GM19035 (cell line): ENCODE measurements at regions not wholly inside any gene's neighbourhood (a gene's known extent, or its start where the extent isn't known, plus 50 kb on each side); places are given as distances from the start of the nearest gene placed in this dataset.

Source experiments
- ATAC-seq: cut with Tn5 transposase; IDR thresholded peaks from one replicate; pipeline ENCODE4 v1.9.1; 2021; ENCODE audit not compliant: unreplicated experiment

DNA sequence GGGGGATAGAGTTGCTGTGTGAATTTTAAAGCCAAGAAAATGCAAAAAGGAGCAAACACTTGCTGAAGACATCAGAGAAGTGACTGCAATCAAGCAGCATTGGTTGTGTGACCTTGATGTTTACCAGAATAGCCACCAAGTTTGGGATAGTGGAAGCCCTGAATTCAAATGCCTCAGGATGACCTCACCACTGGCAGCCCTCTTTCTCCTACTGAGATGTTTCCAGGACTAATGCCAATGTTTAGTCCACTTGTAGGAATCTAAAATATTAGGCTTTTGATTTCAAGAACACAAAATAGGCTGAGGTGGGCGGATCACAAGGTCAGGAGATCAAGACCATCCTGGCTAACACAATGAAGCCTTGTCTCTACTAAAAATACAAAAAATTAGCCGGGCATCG lies 112.2 kb upstream of the NUDT12 start:
- no peak for ATAC-seq

DNA sequence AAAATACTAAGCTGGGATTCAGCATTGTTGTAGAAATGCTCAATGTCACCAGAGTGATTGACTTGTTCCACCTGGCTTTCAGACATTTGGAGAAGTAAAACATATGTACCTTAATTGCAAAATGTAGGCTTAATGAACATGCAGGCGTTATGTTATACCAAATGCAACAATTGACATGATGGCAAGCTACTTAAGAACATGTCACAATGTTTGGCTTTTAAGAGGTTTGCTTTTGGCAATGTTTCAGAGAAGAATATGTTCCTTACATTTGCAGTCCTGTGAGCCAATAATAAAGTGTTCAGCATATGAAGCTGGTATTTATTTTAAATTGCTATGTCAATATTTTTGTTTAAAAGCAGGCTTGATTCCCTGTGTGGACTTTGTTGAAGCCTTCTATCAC lies 111.7 kb upstream of the NUDT12 start:
- no peak for ATAC-seq

GRCh38 chr5:103669615-103670014 lies 107.0 kb upstream of the NUDT12 start:
- ATAC-seq, result no peak

GRCh38 chr5:103668281-103668680 lies 105.7 kb upstream of the NUDT12 start:
- ATAC-seq, result no peak

GRCh38 chr5:103667068-103667467 lies 104.5 kb upstream of the NUDT12 start:
- ATAC-seq, result no peak

- ATAC-seq, result no peak
Observed at GRCh38 chr5:103657301-103657700, 94.7 kb upstream of the NUDT12 start.

DNA sequence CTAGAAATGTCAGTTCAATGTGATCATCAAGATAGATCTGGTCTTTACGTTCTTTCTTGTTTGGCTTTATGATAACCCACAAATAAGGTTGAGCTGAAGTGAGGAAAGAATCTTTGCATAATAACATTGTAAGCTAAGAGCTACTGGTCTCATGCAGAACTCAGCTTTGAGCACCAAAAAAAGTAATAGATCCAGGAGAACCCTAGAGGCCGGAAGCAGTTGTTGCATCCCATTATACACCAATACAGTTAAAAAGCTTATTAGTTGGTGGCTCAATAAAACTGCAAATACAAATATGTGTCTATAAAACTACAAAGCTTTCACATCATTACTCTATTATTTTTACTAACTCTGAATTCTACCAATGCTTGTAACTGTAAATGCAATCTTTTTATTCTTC lies 85.5 kb upstream of the NUDT12 start:
- no peak for ATAC-seq

DNA sequence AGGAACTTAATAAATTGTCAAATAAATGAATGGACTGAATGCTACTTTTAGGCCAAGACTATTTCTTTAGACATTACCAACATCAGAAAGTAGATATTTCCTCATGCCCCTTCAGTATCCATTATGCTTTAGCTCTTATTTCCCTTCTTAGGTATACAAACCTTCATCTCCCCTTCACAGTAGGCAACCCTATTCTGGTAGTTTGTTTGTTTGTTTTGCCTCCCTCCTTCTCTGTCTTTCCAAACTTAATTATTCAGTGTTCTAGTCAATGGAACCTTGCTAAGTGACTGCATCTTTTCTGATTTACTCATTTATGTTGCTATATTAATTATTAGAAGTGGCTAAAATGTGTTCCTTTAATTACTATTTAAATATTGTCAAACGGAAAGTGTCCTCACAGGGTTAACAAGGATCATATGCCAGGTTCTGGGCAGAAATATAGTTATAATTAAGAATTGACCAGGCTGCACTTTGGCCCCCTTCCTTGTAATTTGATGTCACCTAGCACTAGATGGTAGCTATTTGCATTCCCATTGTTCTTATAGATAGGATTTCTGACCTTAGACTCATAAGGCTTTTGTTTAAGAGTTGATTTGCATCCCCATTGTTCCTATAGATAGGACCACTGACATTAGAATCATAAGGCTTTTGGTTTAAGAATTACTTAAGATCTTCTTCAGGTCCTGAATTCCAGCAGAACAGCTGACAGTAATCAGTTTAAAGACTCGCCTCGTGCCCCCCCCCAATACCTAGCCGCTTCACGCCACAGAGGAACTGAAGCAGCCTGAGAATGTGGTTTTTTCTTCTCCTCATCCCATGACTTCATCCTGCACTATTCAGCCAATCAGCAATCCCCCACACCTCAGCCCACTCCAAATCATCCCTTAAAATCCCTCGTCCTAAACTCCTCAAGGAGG lies 84.4 kb upstream of the NUDT12 start:
- ATAC-seq, result no peak

- ATAC-seq, result no peak
Observed at GRCh38 chr5:103645816-103646215, 83.2 kb upstream of the NUDT12 start.

- ATAC-seq, result no peak
Observed at GRCh38 chr5:103638979-103639378, 76.4 kb upstream of the NUDT12 start.

GRCh38 chr5:103624675-103625074 lies 62.1 kb upstream of the NUDT12 start:
- ATAC-seq, result no peak

DNA sequence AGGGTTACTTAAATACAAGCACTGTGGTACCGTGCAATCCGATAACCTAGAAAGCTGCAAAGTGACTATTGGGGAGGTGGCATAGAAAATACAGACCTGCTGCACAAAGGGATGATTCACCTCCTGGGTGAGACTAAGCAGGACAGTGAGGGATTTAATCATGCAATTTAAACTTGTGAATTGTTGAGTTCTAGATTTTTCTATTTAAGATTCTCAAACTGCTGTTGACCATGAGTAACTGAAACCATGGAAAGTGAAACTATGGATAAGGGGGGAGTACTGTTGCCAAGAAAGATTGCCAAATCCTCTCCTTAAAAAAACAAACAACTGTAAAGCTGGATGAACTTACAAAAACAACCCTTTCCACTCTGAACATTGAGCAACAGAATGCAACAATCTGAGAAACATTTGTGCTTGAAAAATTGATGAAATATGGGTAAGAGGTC lies 61.5 kb upstream of the NUDT12 start:
- ATAC-seq, result no peak

GRCh38 chr5:103623425-103623824 lies 60.8 kb upstream of the NUDT12 start:
- no peak for ATAC-seq

GRCh38 chr5:103621548-103621930 lies 59.0 kb upstream of the NUDT12 start:
- ATAC-seq, result no peak

GRCh38 chr5:103620851-103621547 lies 58.4 kb upstream of the NUDT12 start:
- no peak for ATAC-seq

DNA sequence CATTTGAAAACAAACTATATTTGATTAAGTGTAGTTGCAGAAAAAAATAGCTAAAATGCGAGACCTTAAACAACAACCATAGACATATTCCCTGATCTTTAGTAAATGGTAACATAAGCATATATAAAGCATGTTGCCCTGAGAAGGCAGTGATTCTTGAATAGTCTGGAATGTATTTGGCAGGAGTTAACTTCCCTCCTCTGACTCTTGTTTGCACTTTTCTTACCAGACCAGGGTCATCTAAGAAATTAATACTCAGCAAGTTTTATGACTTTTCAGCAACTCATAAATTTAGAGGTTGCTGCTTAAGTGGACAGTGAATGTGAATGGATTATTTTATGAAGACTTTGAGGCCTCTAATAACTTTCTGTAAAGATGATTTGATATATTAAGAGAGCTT lies 55.3 kb upstream of the NUDT12 start:
- ATAC-seq, result no peak

DNA sequence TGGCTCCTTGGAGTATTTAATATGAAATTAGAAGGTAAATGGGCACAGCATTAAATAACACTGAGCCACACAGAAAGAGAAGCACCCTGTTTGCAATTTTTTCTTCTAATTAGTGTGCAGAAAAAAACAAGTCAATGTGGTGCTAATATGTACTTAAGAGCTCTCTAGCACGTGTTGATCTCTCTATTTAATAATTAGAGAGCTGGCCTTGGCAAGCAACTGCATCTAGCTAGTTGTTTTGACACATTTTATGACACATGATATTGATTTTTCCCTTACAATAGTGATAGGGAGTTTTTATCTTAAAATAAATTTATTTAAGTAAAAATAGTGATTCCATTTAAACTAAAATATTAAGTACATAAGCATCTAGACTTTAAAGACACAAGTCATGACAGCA lies 54.5 kb upstream of the NUDT12 start:
- ATAC-seq, result no peak

DNA sequence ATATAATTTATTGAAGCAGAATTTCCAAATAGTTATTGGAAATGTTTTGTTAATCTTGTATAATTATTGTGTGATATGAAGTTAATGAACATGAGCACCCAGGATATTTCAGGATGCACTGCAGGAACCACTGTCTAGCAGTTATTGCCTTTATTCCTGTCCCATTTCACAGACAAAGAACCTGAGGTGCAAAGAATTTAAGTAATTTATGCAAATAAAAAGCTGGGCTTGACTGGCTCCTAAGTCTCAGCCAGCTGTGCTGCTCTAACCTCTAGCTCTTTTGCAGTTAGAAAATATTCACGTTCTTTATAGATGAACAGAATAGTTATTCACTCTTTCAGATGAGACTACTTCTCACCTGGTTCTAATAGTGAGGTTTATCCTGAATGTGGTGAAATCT lies 50.0 kb upstream of the NUDT12 start:
- ATAC-seq, result no peak
